Hepatocyte (in vitro differentiated cells): ENCODE measurements at regions not wholly inside any gene's neighbourhood (a gene's known extent, or its start where the extent isn't known, plus 50 kb on each side); places are given as distances from the start of the nearest gene placed in this dataset.

ENCODE experiments used
- CTCF ChIP-seq: fragments of 200-600 bp; sonication (generic); IDR thresholded peaks from 2 replicates; pipeline ENCODE4 v1.5.1; 2016; ENCODE audit warnings: antibody characterized with exemption, mild to moderate bottlenecking; ENCODE audit not compliant: poor library complexity
- EZH2 ChIP-seq: fragments of 200-600 bp; sonication (generic); IDR thresholded peaks from 2 replicates; pipeline ENCODE4 v1.6.1; 2016; ENCODE audit warnings: antibody characterized with exemption, mild to moderate bottlenecking, borderline replicate concordance

DNA sequence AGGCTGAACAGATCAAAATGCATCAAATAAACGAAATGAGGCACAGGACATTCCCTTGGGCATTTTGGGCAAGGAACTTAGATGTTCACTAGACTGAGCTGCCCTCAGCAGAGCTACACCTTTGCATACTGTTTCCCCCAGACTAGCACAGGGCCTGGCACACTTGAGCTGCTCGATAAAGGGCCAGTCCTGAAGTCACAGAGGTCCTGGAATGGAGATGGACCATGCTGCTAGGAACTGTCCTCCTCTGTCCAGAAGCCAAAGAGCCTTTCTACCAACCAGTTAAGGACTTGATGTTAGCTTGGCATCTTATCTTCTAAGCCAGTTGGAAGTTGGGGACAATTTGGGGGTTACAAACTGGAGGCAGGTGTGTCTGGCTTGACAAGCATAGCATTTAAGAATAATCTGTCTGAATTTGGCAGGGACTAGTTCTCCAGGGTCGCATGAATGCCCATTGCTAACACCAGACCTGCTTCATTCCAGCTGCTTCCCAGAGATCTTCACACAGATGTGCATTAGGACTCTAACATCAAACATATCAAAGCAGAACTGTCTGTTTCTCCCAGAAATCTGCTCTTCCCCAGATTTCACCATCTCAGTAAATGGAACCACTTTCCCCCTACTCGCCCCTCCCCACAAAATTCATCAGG is 152.2 kb upstream of the PDE1C start:
- no peak for TF ChIP-seq CTCF
- TF ChIP-seq EZH2: no peak
